ENCODE measurements at regions not wholly inside any gene's neighbourhood (a gene's known extent, or its start where the extent isn't known, plus 50 kb on each side); places are given as distances from the start of the nearest gene placed in this dataset.

GRCh38 chr18:64618390-64618789 is 469.5 kb upstream of the LINC00305 start:
- TF ChIP-seq, protein P1, sequence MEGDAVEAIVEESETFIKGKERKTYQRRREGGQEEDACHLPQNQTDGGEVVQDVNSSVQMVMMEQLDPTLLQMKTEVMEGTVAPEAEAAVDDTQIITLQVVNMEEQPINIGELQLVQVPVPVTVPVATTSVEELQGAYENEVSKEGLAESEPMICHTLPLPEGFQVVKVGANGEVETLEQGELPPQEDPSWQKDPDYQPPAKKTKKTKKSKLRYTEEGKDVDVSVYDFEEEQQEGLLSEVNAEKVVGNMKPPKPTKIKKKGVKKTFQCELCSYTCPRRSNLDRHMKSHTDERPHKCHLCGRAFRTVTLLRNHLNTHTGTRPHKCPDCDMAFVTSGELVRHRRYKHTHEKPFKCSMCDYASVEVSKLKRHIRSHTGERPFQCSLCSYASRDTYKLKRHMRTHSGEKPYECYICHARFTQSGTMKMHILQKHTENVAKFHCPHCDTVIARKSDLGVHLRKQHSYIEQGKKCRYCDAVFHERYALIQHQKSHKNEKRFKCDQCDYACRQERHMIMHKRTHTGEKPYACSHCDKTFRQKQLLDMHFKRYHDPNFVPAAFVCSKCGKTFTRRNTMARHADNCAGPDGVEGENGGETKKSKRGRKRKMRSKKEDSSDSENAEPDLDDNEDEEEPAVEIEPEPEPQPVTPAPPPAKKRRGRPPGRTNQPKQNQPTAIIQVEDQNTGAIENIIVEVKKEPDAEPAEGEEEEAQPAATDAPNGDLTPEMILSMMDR (IDR thresholded peaks at IDR 0.05; ENCODE audit: low read depth, low read length), result no peak
- TF ChIP-seq EZH2phosphoT487 (IDR thresholded peaks at IDR 0.05; ENCODE audit: low read depth), result no peak

Measured in OCI-LY3 (cell line).